NB4 (cell line): ENCODE measurements at regions not wholly inside any gene's neighbourhood (a gene's known extent, or its start where the extent isn't known, plus 50 kb on each side); places are given as distances from the start of the nearest gene placed in this dataset.
"Not testable (repeated sequence)": the region's sequence is repeated elsewhere in the genome, so short reads cannot be mapped to it uniquely, and the experiment has no call there.

ENCODE experiments used
- CTCF ChIP-seq: IDR thresholded peaks from one replicate; pipeline ENCODE4 v1.5.1; 2012; ENCODE audit warnings: low read depth, low read length
- MAX ChIP-seq: IDR thresholded peaks from 2 replicates; pipeline ENCODE4 v1.6.1; 2011; ENCODE audit warnings: low read depth, low read length
- POLR2A ChIP-seq: IDR thresholded peaks from 2 replicates; pipeline ENCODE4 v1.6.1; 2011; ENCODE audit warnings: mild to moderate bottlenecking; ENCODE audit not compliant: insufficient read length; ENCODE audit errors: extremely low read depth

DNA sequence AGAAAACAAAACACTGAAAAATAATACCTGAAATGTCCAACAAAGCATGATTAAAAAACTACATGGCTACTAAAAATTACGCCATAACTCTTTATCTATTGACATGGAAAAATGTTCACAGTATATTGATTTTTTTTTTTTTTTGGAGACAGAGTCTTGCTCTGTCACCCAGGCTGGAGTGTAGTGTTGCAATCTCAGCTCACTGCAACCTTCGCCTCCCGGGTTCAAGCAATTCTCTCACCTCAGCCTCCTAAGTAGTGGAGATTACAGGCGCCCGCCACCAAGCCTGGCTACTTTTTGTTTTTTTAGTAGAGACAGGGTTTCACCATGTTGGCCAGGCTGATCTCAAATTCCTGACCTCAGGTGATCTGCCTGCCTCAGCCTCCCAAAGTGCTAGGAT, 96.8 kb downstream of the TRIM69 start:
- not testable (repeated sequence) for TF ChIP-seq POLR2A, CTCF, MAX
